Muscle layer of colon (tissue), 2 donors: ENCODE measurements at regions not wholly inside any gene's neighbourhood (a gene's known extent, or its start where the extent isn't known, plus 50 kb on each side); places are given as distances from the start of the nearest gene placed in this dataset.
"Not testable (repeated sequence)": the region's sequence is repeated elsewhere in the genome, so short reads cannot be mapped to it uniquely, and the experiment has no call there.

Experiments
- H3K27ac ChIP-seq: one replicate; pipeline ENCODE4 v1.7.0; 2013; ENCODE audit warnings: low read depth, mild to moderate bottlenecking, low read length, moderate library complexity
- H3K27me3 ChIP-seq, 2 donors: one replicate each; pipeline ENCODE4 v1.7.0; 2013; ENCODE audit warnings: low read length in 2 of 2, mild to moderate bottlenecking in 2 of 2; ENCODE audit not compliant: insufficient read depth in 2 of 2, control insufficient read depth in 1 of 2
- H3K36me3 ChIP-seq: one replicate; pipeline ENCODE4 v1.7.0; 2013; ENCODE audit warnings: mild to moderate bottlenecking, low read length; ENCODE audit not compliant: insufficient read depth
- H3K4me1 ChIP-seq: one replicate; pipeline ENCODE4 v1.7.0; 2013; ENCODE audit warnings: mild to moderate bottlenecking, low read length; ENCODE audit not compliant: insufficient read depth
- H3K4me3 ChIP-seq, 2 donors: one replicate each; pipeline ENCODE4 v1.7.0; 2013; ENCODE audit warnings: low read length in 2 of 2, low read depth in 1 of 2, mild to moderate bottlenecking in 1 of 2, moderate library complexity in 1 of 2
- H3K9ac ChIP-seq: one replicate; pipeline ENCODE4 v1.7.0; 2013; ENCODE audit warnings: low read length
- H3K9me3 ChIP-seq: one replicate; pipeline ENCODE4 v1.7.0; 2013; ENCODE audit warnings: mild to moderate bottlenecking, low read length
- donor health status: abdominal sarcoma.
- donor health status: Adenocarcinoma of cecum.

- Histone ChIP-seq H3K4me3 (no peak overlapping the region), H3K36me3 (no peaks in the 10 kb centered on the region), H3K27ac (no peak overlapping the region), H3K27me3 (no peaks in the 10 kb centered on the region), H3K9me3 (no peaks in the 10 kb centered on the region), H3K4me1 (no peaks in the 10 kb centered on the region), H3K9ac (no peak overlapping the region)
Measured at GRCh38 chr2:4914551-4914950, 777.6 kb upstream of the SOX11 start.

- Histone ChIP-seq H3K27me3 (no peaks in the 10 kb centered on the region), H3K4me3 (no peak overlapping the region), H3K4me1 (no peaks in the 10 kb centered on the region), H3K27ac (no peak overlapping the region), H3K9ac (no peak overlapping the region), H3K9me3 (no peaks in the 10 kb centered on the region), H3K36me3 (no peaks in the 10 kb centered on the region)
Measured at GRCh38 chr2:4915357-4915756, 776.8 kb upstream of the SOX11 start.

- Histone ChIP-seq H3K27me3 (no peaks in the 10 kb centered on the region), H3K27ac (no peak overlapping the region), H3K36me3 (no peaks in the 10 kb centered on the region), H3K9me3 (no peaks in the 10 kb centered on the region), H3K4me1 (no peaks in the 10 kb centered on the region), H3K4me3 (no peak overlapping the region), H3K9ac (no peak overlapping the region)
Measured at GRCh38 chr2:4916094-4916493, 776.1 kb upstream of the SOX11 start.

GRCh38 chr2:4930704-4931103, 761.5 kb upstream of the SOX11 start:
- H3K4me1 ChIP-seq = no peaks in the 10 kb centered on the region
- no peak overlapping the region for H3K9ac ChIP-seq
- H3K9me3 ChIP-seq = no peaks in the 10 kb centered on the region
- no peak overlapping the region for H3K4me3 ChIP-seq
- H3K36me3 ChIP-seq = no peaks in the 10 kb centered on the region
- H3K27ac ChIP-seq = no peak overlapping the region
- no peaks in the 10 kb centered on the region for H3K27me3 ChIP-seq

GRCh38 chr2:4931721-4932365, 760.3 kb upstream of the SOX11 start:
- no peak overlapping the region for H3K9ac ChIP-seq
- H3K4me1 ChIP-seq = no peaks in the 10 kb centered on the region
- no peaks in the 10 kb centered on the region for H3K36me3 ChIP-seq
- H3K27ac ChIP-seq = no peak overlapping the region
- H3K27me3 ChIP-seq = no peaks in the 10 kb centered on the region
- H3K9me3 ChIP-seq = no peaks in the 10 kb centered on the region
- H3K4me3 ChIP-seq = no peak overlapping the region

GRCh38 chr2:4935291-4935690, 756.9 kb upstream of the SOX11 start:
- H3K4me3 ChIP-seq, H3K36me3 ChIP-seq, H3K4me1 ChIP-seq: not testable (repeated sequence)

GRCh38 chr2:4937550-4937949, 754.6 kb upstream of the SOX11 start:
- no peak overlapping the region for H3K9ac ChIP-seq
- H3K4me1 ChIP-seq = no peaks in the 10 kb centered on the region
- H3K9me3 ChIP-seq = no peaks in the 10 kb centered on the region
- no peak overlapping the region for H3K4me3 ChIP-seq
- no peak overlapping the region for H3K27ac ChIP-seq
- no peaks in the 10 kb centered on the region for H3K36me3 ChIP-seq
- no peaks in the 10 kb centered on the region for H3K27me3 ChIP-seq

More at GRCh38 chr2:4935291-4935690, 756.9 kb upstream of the SOX11 start:
- H3K27me3 ChIP-seq, H3K27ac ChIP-seq, H3K9ac ChIP-seq, H3K9me3 ChIP-seq: not testable (repeated sequence)

GRCh38 chr2:4938206-4938605, 754.0 kb upstream of the SOX11 start:
- H3K4me3 ChIP-seq = no peak overlapping the region
- no peak overlapping the region for H3K27ac ChIP-seq
- no peaks in the 10 kb centered on the region for H3K9me3 ChIP-seq
- no peaks in the 10 kb centered on the region for H3K36me3 ChIP-seq
- H3K4me1 ChIP-seq = no peaks in the 10 kb centered on the region
- no peak overlapping the region for H3K9ac ChIP-seq
- no peaks in the 10 kb centered on the region for H3K27me3 ChIP-seq

GRCh38 chr2:4942441-4942840, 749.7 kb upstream of the SOX11 start:
- Histone ChIP-seq H3K4me1 (no peaks in the 10 kb centered on the region), H3K27ac (no peak overlapping the region), H3K36me3 (no peaks in the 10 kb centered on the region), H3K9ac (no peak overlapping the region), H3K4me3 (no peak overlapping the region), H3K27me3 (no peaks in the 10 kb centered on the region), H3K9me3 (no peaks in the 10 kb centered on the region)

GRCh38 chr2:4947911-4948310, 744.3 kb upstream of the SOX11 start:
- no peaks in the 10 kb centered on the region for H3K36me3 ChIP-seq
- H3K27ac ChIP-seq = no peak overlapping the region
- H3K9me3 ChIP-seq = no peaks in the 10 kb centered on the region
- H3K27me3 ChIP-seq = no peaks in the 10 kb centered on the region
- no peak overlapping the region for H3K4me3 ChIP-seq
- H3K9ac ChIP-seq = no peak overlapping the region
- no peaks in the 10 kb centered on the region for H3K4me1 ChIP-seq

GRCh38 chr2:4951368-4951767, 740.8 kb upstream of the SOX11 start:
- Histone ChIP-seq H3K36me3 (no peaks in the 10 kb centered on the region), H3K9ac (no peak overlapping the region), H3K4me3 (no peak overlapping the region), H3K9me3 (no peaks in the 10 kb centered on the region), H3K27ac (no peak overlapping the region), H3K4me1 (no peaks in the 10 kb centered on the region), H3K27me3 (no peaks in the 10 kb centered on the region)

GRCh38 chr2:4959219-4959618, 733.0 kb upstream of the SOX11 start:
- H3K27ac ChIP-seq = no peak overlapping the region
- H3K4me3 ChIP-seq = no peak overlapping the region
- H3K9me3 ChIP-seq = no peaks in the 10 kb centered on the region
- no peaks in the 10 kb centered on the region for H3K36me3 ChIP-seq
- H3K27me3 ChIP-seq = no peaks in the 10 kb centered on the region
- no peak overlapping the region for H3K9ac ChIP-seq
- no peaks in the 10 kb centered on the region for H3K4me1 ChIP-seq
